Tongue (tissue), 1 donor: ENCODE measurements at regions not wholly inside any gene's neighbourhood (a gene's known extent, or its start where the extent isn't known, plus 50 kb on each side); places are given as distances from the start of the nearest gene placed in this dataset.
"Not testable (repeated sequence)": the region's sequence is repeated elsewhere in the genome, so short reads cannot be mapped to it uniquely, and the experiment has no call there.

ENCODE experiments used
- DNase-seq: peaks from one replicate; pipeline ENCODE4 v3.0.0-alpha.2; 2015

GRCh38 chr5:124176692-124177091, 569.7 kb downstream of the ZNF608 start:
- no peak for DNase-seq

DNA sequence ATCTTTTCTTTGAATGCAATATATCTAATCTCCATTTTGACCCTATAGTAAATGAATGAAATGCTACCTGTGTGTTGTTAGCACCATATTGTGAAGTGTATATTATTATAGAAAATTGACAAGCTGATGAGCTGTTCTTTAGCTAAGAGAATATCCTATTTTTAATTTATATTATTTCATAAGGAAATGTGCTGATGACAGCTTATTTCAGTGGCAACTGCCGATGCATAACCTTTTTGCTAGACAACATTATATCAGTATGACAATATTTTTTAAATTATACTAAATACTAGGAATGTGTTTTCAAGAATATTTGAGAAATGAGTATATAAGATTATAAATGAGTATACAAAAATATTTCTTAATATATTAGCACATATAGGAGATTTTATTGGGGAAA, 573.1 kb downstream of the ZNF608 start:
- DNase-seq = no peak

- DNase-seq = no peak
Measured at GRCh38 chr5:124172389-124173003, 573.9 kb downstream of the ZNF608 start.

DNA sequence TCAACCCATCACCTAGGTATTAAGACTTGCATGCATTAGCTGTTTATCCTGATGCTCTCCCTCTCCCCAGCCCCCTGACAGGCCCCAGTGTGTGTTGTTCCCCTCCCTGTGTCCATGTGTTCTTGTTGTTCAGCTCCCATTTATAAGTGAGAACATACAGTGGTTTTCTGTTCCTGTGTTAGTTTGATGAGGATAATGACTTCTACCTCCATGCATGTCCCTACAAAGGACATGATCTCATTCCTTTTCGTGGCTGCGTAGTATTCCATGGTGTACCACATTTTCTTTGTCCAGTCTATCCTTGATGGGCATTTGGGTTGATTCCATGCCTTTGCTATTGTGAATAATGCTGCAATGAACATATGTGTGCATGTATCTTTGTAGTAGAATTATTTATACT, 578.3 kb downstream of the ZNF608 start:
- not testable (repeated sequence) for DNase-seq

GRCh38 chr5:124162767-124163532, 583.5 kb downstream of the ZNF608 start:
- peak; percentile 68 for DNase-seq

GRCh38 chr5:124161266-124161665, 585.2 kb downstream of the ZNF608 start:
- no peak for DNase-seq

GRCh38 chr5:124160265-124160664, 586.2 kb downstream of the ZNF608 start:
- no peak for DNase-seq

DNA sequence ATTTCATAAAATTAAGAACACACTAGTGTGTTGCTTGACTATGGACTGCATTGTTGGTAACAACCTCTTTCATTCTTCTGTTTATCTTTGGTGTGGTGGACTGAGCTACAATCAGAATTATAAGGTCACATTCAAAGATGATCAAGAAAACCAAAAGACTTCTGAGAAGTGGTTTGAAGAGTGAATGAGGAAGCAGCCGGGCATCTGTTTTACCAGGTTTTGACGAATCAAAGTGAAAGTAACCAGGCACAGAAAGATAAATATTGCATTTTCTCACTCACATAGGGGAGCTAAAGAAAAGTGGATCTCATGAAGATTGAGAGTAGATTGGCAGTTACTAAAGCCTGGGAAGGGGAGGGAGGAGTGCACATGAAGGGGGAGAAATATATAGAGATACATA, 589.1 kb downstream of the ZNF608 start:
- no peak for DNase-seq

- DNase-seq = peak; percentile 90
Measured at GRCh38 chr5:124156415-124156996, 589.9 kb downstream of the ZNF608 start.

- no peak for DNase-seq
Measured at GRCh38 chr5:124154714-124155113, 591.7 kb downstream of the ZNF608 start.

DNA sequence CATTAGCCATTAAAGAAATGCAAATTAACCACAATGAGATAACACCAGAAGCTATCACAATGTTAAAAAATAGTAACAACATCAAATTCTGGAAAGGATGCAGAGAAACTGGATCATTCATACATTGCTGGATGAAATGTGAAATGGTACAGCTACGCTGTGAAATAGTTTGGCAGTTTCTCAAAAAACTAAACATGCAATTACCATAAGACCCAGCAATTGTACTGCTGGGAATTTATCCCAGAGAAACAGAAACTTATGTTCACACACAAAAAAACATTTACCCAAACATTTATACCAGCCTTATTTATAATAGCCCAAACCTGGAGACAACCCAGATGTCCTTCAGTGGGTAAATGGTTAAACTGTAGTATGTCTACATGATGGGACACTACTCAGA, 592.9 kb downstream of the ZNF608 start:
- DNase-seq = no peak

DNA sequence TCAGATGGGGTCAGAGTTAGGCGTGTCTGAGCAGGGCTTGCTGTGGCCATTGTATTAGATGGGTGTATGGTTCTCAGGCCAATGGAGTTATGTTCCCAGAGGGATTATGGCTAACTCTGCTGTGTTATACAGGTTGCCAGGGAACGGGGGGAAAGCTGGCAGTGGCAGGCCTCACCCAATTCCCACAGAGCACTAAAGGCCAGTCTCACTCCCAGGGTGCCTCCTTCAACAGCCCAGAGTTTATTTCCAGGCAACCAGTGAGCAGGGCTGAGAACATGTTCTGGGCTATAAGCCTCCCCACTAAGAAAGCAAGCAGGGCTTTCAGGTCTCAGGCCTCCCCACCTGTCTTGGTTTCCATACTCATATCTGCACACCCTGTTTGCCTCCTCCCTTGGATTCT, 597.9 kb downstream of the ZNF608 start:
- DNase-seq = no peak

DNA sequence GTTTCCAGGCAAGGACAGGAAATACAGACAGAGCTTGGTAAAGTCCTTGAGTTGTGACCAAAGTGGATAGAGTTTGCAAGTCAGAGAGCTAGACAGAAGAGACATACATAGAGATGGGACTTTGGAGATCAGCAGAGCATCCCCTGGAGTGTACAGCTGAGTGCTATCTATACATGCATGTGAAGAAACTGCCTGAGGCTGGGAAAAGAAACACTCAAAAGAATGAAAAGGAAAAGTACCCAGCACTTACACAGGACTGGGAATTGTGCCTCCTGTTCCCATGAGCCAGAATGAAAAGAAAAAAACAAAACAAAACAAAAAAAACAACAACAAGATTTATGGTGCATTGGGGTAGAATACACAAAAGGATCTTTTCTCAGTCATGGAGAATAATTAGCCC, 606.4 kb downstream of the ZNF608 start:
- DNase-seq = no peak

- no peak for DNase-seq
Measured at GRCh38 chr5:124139477-124139876, 607.0 kb downstream of the ZNF608 start.

DNA sequence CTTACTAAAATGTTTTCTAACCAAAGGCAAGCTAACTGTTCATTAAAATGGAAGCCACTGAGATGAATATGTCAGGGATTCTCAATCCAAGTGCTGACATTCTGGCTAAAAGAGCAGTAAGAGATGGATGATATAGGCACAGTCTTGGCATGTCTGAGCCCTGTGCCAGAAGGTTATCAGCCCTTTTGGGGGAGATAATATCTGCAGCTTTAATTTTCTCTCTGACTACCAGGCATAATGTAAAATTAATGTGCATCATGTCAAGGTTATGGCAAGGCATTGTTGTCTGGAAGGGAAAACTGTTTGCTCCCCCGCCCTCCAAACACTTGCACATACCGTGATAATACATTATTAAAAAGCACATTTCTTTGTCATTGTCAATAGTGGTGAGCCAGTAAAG, 609.8 kb downstream of the ZNF608 start:
- DNase-seq = no peak

DNA sequence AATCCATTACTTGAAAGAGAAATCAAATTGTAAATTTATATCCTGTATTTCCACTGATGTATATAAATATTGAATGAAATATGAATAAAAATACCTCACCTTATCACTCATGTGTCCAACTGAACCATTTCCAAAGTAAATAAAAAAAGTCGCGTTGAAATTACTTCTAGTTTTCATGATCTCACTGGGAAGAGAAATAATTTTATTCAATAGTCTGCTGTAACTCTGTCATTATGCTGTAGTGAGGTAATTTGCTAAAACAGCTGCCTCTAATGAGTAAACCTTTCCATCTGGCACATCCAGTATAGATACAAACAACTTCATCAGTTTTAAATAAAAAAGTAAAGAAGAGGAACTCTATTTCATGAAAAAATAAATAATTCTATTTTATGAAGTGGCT, 611.5 kb downstream of the ZNF608 start:
- peak; percentile 53 for DNase-seq

DNA sequence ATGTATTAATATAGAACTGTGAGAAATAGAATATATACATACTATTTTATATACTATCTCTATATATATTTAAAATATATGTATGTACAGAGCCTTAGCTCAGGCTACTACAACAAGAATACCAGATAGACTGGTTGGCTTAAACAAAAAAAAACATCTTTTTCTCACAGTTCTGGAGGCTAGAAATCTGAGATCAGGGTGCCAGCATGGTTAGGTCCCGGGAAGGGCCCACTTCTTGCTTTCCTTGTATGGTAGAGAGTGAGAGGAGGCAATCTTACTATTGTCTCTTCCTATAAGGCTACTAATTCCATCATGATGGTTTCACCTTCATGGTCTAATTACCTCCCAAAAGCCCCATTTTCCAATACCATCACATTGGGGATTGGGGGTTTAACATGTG, 613.0 kb downstream of the ZNF608 start:
- DNase-seq = no peak

DNA sequence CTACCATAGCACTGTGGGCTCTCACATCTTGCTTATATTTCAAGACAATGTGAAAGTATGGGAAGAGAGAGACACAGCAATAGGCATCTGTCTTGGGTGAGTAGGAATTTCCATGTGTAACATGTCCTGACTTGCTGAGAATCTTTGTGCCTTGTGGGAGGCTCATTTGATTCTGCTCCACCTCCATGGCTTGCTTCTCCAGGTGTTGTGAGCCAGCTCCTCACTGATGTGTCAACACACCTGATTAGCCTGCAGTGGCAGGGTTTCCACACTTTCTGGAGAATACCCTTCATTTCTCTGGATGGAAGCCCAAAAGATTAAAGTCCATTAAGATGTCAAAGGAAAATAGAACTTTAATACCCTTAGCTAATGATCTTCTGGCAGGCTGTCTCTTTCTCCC, 613.6 kb downstream of the ZNF608 start:
- no peak for DNase-seq

GRCh38 chr5:124131466-124131865, 615.0 kb downstream of the ZNF608 start:
- no peak for DNase-seq

- DNase-seq = no peak
Measured at GRCh38 chr5:124130816-124131215, 615.6 kb downstream of the ZNF608 start.

DNA sequence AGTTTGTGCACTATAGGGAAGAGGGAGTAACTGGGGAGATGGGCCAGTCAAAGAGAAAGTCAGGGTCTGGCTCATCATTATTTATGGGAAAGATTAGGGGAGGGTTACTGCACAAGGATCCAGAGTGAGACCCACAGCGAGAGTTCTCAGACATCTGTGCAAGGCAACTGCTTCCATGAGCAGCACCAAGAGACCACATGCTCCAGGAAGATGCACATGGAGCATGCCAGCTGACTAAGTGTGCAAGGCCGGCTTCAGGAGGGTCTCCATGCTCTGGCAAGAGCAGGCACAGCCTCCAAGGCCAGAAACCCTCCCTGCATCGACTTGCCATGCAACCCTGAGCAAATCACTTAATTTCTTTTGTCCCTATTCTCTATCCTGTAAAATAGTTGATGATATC, 616.9 kb downstream of the CSNK1G3 start:
- DNase-seq = no peak

DNA sequence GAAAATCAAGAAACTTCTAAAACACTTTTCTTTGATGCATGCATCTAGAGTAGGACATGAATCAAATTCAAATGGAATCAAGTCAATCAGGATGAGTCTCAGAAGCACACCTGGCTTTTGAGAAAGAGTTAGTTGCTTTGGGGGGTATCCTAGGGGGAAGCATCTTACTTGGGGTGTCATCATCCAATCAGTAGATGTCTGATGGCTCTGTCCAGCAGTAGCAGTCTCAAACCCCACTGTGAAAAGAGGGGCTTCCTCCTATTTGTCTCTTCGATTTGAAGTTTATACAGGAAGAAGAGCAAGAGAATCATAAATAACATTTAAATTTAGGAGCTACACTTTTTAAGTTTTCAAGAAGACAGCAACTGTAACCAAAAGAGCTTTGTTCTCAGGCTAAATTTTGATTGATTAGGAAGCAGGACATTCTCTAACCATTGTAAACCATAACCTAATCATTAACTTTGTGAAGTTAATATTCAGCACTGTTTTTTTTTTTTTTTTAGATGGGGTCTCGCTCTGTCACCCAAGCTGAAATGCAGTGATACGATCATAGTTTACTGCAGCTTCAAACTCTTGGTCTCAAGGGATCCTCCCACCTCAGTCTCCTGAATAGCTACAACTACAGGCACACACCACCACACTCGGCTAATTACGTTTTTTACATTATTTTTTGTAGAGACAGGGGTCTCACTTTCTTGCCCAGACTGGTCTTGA, 614.7 kb downstream of the CSNK1G3 start:
- no peak for DNase-seq

DNA sequence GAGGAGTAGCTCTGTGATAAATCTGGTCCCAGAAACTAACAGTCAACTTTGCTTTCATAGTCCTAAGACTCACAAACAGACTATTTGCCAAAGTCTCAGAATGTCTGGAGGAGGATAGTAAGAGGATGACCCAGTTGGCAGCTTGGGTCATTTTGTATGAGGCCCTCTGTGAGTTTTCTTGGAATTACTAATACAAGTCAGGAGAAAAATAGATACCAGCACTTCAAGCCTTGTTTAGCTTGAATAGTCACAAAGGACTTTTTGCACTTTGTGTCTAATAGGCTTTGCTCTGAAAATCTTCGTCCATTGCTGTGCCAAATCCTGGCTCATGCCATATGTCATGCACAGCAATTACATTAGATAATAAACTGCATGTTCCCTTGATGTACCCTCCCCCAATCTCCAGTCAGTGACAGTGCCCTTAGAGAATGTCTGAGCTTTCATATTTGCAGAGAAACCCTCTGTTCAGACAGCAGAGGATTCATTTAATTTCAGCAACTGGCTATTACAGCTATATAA, 612.8 kb downstream of the CSNK1G3 start:
- peak; percentile 71 for DNase-seq
